ENCODE measurements at regions not wholly inside any gene's neighbourhood (a gene's known extent, or its start where the extent isn't known, plus 50 kb on each side); places are given as distances from the start of the nearest gene placed in this dataset.

GRCh38 chr13:79667771-79668170 lies 186.8 kb downstream of the NDFIP2 start:
- intact Hi-C loops (cut with DNase I; ENCODE audit: low total_unique reads) = no loop called here
- H3K4me3 ChIP-seq = no peak overlapping the region

GRCh38 chr13:79663977-79664636 lies 183.2 kb downstream of the NDFIP2 start:
- in situ Hi-C loops (cut with MboI; ENCODE audit: low pct_ligation_motif_present in 1 of 4, low pct_unique_long_range_greater_than_20kb in 1 of 4, low sequenced_read_pairs in 3 of 4) = loop anchor here in 1 of 4 donors (25.0 kb wide), 1 partner anchor 1348 kb away; no protein-coding TSS in a partner anchor
- no peak for DNase-seq
- Histone ChIP-seq H3K4me1 (no peaks in the 10 kb centered on the region), H3K4me3 (no peak overlapping the region), H3K27me3 (no peaks in the 10 kb centered on the region), H3K27ac (no peak overlapping the region), H3K36me3 (no peaks in the 10 kb centered on the region), H3K9me3 (no peaks in the 10 kb centered on the region)
- intact Hi-C loops (cut with DNase I; ENCODE audit: low total_unique reads) = no loop called here
- WGBS, 2 donors (ENCODE audit: low coverage in 1 of 2) = 70 to 84% methylated on average over 6 of the region's 6 CpGs
- TF ChIP-seq EP300 (IDR thresholded peaks at IDR 0.05; ENCODE audit: low read depth) = no peak

More at GRCh38 chr13:79667771-79668170, 186.8 kb downstream of the NDFIP2 start:
- Histone ChIP-seq H3K36me3 (no peaks in the 10 kb centered on the region), H3K9me3 (no peaks in the 10 kb centered on the region), H3K4me1 (no peaks in the 10 kb centered on the region), H3K27me3 (no peaks in the 10 kb centered on the region), H3K27ac (no peak overlapping the region)
- WGBS, 2 donors (ENCODE audit: low coverage in 1 of 2) = 70 to 78% methylated on average over 2 of the region's 2 CpGs
- in situ Hi-C loops (cut with MboI; ENCODE audit: low pct_ligation_motif_present in 1 of 4, low pct_unique_long_range_greater_than_20kb in 1 of 4, low sequenced_read_pairs in 3 of 4) = loop anchor here in 1 of 4 donors (25.0 kb wide), 1 partner anchor 1345 kb away; no protein-coding TSS in a partner anchor
- no peak for TF ChIP-seq POLR2A (IDR thresholded peaks at IDR 0.05)
- no peak for TF ChIP-seq EP300 (IDR thresholded peaks at IDR 0.05; ENCODE audit: low read depth)
- no peak for TF ChIP-seq CTCF (IDR thresholded peaks at IDR 0.05)
- no peak for TF ChIP-seq POLR2AphosphoS5 (IDR thresholded peaks at IDR 0.05)
- no peak for DNase-seq

GRCh38 chr13:79663435-79663834 lies 182.5 kb downstream of the NDFIP2 start:
- WGBS, 2 donors (ENCODE audit: low coverage in 1 of 2) = 71 to 73% methylated on average over 2 of the region's 2 CpGs
- DNase-seq = no peak
- no peak for TF ChIP-seq POLR2A (IDR thresholded peaks at IDR 0.05)
- TF ChIP-seq EP300 (IDR thresholded peaks at IDR 0.05; ENCODE audit: low read depth) = no peak
- no peak for TF ChIP-seq CTCF (IDR thresholded peaks at IDR 0.05)
- TF ChIP-seq POLR2AphosphoS5 (IDR thresholded peaks at IDR 0.05) = no peak
- intact Hi-C loops (cut with DNase I; ENCODE audit: low total_unique reads) = no loop called here
- Histone ChIP-seq H3K9me3 (no peaks in the 10 kb centered on the region), H3K4me1 (peaks cover 0 to 2% (median 0%) of the 10 kb centered on the region in 4 donors), H3K27me3 (no peaks in the 10 kb centered on the region), H3K27ac (no peak overlapping the region), H3K4me3 (no peak overlapping the region), H3K36me3 (no peaks in the 10 kb centered on the region)
- in situ Hi-C loops (cut with MboI; ENCODE audit: low pct_ligation_motif_present in 1 of 4, low pct_unique_long_range_greater_than_20kb in 1 of 4, low sequenced_read_pairs in 3 of 4) = loop anchor here in 1 of 4 donors (25.0 kb wide), 1 partner anchor 1349 kb away; no protein-coding TSS in a partner anchor

GRCh38 chr13:79662882-79663281 lies 181.9 kb downstream of the NDFIP2 start:
- DNase-seq = peak; percentile 10
- Histone ChIP-seq H3K27ac (no peak overlapping the region), H3K4me1 (peaks cover 0 to 5% (median 0%) of the 10 kb centered on the region in 4 donors)

More at GRCh38 chr13:79662882-79663281, 181.9 kb downstream of the NDFIP2 start:
- intact Hi-C loops (cut with DNase I; ENCODE audit: low total_unique reads) = no loop called here
- Histone ChIP-seq H3K36me3 (no peaks in the 10 kb centered on the region), H3K9me3 (no peaks in the 10 kb centered on the region), H3K4me3 (no peak overlapping the region), H3K27me3 (no peaks in the 10 kb centered on the region)
- TF ChIP-seq CTCF (IDR thresholded peaks at IDR 0.05) (no peak), EP300 (IDR thresholded peaks at IDR 0.05; ENCODE audit: low read depth) (no peak), POLR2A (IDR thresholded peaks at IDR 0.05) (no peak), POLR2AphosphoS5 (IDR thresholded peaks at IDR 0.05) (no peak)
- 17 to 31% methylated on average over 3 of the region's 3 CpGs for WGBS, 2 donors (ENCODE audit: low coverage in 1 of 2)
- in situ Hi-C loops (cut with MboI; ENCODE audit: low pct_ligation_motif_present in 1 of 4, low pct_unique_long_range_greater_than_20kb in 1 of 4, low sequenced_read_pairs in 3 of 4) = loop anchor here in 1 of 4 donors (25.0 kb wide), 1 partner anchor 1349 kb away; no protein-coding TSS in a partner anchor

Measured in transverse colon (tissue), 4 donors.